ENCODE measurements at regions not wholly inside any gene's neighbourhood (a gene's known extent, or its start where the extent isn't known, plus 50 kb on each side); places are given as distances from the start of the nearest gene placed in this dataset.

DNA sequence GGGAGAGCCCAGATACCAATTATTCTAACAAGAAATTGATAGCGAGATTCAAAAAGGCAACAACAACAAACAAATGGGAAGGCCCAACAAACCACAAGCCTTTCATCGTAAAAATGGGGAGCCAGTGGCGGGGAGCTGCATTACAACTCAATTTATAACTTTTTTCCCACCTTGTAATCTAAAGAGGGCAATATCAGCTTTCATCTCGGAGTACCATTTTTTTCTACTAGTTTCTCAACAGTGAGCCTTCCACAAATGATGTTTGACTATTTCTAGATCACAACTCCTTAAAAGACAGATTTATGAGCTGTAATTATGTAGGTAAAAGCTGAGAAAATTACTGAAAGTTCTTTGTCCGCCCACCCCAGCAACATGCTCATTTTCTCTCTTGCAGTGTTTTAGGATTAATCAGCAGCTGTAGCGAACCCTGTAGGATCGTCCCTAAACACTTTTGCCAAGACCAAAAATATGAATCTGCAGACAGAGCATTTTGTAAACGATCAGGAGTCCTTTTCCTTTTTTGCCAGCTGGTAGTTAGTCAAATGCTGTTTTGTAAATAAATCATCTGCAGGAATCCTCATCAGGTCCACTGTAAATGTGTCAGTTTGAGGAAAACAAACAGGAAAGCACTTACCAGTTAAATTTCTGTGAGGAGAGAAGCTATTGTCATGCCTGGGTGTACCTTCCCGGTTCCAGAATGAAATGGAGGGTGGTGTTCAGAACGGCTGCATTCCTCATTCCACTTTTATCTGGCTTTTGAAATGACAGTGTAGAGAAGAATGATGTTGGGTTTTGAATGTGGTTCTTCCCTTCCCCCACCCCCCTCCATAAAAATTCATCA lies 53.2 kb downstream of the EEF1B2 start:
- no peaks in the 10 kb centered on the region for H3K36me3 ChIP-seq (ENCODE audit: insufficient read depth, low read length)
- peak overlapping the region; percentile 87 for H3K9ac ChIP-seq (ENCODE audit: low read depth, low read length)
- H3K4me2 ChIP-seq (ENCODE audit: low read length) = peak overlapping the region; percentile 80
- no peaks in the 10 kb centered on the region for H3K27me3 ChIP-seq (ENCODE audit: control insufficient read depth, insufficient read depth, low read length)
- H3K4me3 ChIP-seq (ENCODE audit: low read length) = peak overlapping the region; percentile 69
- peaks cover 24% of the 10 kb centered on the region for H3K4me1 ChIP-seq (ENCODE audit: control insufficient read depth, insufficient read depth, low read length)
- H3K9me3 ChIP-seq (replicated peaks; ENCODE audit: low read length) = no peaks in the 10 kb centered on the region

DNA sequence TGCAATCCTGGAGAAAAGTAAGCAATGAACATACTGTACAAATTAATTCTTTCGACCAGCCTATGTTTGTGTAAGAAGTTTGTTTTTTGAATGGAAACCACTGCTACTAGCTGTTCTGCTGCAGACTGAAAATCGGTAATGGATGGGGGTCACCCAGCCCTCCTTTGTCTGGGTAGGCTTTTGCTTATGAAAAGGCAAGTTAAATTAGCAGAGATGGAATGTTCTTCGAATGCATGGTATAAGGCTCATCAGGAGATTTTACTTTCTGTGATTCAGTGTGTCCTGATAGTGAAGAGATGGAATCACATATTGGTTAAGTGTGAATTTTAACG lies 53.8 kb downstream of the EEF1B2 start:
- Histone ChIP-seq H3K27me3 (ENCODE audit: control insufficient read depth, insufficient read depth, low read length) (no peaks in the 10 kb centered on the region), H3K36me3 (ENCODE audit: insufficient read depth, low read length) (no peaks in the 10 kb centered on the region), H3K4me1 (ENCODE audit: control insufficient read depth, insufficient read depth, low read length) (peaks cover 29% of the 10 kb centered on the region), H3K4me2 (ENCODE audit: low read length) (peak overlapping the region; percentile 80), H3K9ac (ENCODE audit: low read depth, low read length) (peak overlapping the region; percentile 87), H3K4me3 (ENCODE audit: low read length) (peak overlapping the region; percentile 69), H3K9me3 (replicated peaks; ENCODE audit: low read length) (no peaks in the 10 kb centered on the region)

DNA sequence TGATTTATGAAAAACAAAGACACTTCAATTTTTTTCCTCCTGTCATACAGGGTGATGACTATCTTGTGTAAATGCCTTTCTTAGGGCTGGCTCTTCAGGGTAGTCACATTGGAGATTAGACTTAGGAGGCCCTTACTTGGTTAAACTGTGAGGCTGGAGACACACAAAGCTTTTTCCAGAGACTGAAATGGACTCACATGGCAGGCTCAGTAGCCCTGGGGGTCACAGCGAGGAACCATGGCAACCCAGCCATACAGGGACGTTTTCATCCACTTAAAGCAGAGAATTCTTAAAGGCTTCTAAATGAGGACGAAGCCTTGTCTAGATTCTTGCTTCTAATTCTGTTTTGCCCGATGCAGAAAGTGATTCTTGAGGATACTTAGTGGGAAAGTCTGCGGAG lies 57.3 kb upstream of the ZDBF2 start:
- H3K27me3 ChIP-seq (ENCODE audit: control insufficient read depth, insufficient read depth, low read length) = no peaks in the 10 kb centered on the region
- H3K4me3 ChIP-seq (ENCODE audit: low read length) = no peak overlapping the region
- no peak overlapping the region for H3K9ac ChIP-seq (ENCODE audit: low read depth, low read length)
- no peaks in the 10 kb centered on the region for H3K9me3 ChIP-seq (replicated peaks; ENCODE audit: low read length)
- no peak overlapping the region for H3K4me2 ChIP-seq (ENCODE audit: low read length)
- H3K4me1 ChIP-seq (ENCODE audit: control insufficient read depth, insufficient read depth, low read length) = peaks cover 16% of the 10 kb centered on the region
- H3K36me3 ChIP-seq (ENCODE audit: insufficient read depth, low read length) = no peaks in the 10 kb centered on the region

DNA sequence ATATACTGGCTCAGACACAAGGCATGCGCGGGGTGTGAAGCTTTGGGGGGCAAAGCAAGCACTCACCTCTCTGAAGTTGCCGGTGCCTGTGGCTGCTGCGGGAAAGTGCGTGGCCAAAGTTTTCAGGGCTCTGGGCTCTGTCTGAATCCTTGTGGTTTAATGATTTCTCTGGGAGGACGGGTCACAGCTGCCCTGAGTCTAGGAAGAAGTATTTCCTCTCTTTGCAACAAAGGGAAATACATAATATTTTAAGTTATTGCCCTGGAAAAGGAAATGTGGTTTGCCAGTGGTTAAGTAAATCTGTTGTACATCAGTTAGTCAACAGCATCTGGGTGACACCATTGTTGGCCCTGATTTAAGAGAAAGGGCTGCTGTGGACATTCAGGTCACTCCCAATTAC lies 56.7 kb upstream of the ZDBF2 start:
- Histone ChIP-seq H3K9ac (ENCODE audit: low read depth, low read length) (no peak overlapping the region), H3K27me3 (ENCODE audit: control insufficient read depth, insufficient read depth, low read length) (no peaks in the 10 kb centered on the region), H3K4me3 (ENCODE audit: low read length) (no peak overlapping the region), H3K4me1 (ENCODE audit: control insufficient read depth, insufficient read depth, low read length) (peaks cover 16% of the 10 kb centered on the region), H3K9me3 (replicated peaks; ENCODE audit: low read length) (no peaks in the 10 kb centered on the region), H3K4me2 (ENCODE audit: low read length) (peak overlapping the region; percentile 10), H3K36me3 (ENCODE audit: insufficient read depth, low read length) (no peaks in the 10 kb centered on the region)

DNA sequence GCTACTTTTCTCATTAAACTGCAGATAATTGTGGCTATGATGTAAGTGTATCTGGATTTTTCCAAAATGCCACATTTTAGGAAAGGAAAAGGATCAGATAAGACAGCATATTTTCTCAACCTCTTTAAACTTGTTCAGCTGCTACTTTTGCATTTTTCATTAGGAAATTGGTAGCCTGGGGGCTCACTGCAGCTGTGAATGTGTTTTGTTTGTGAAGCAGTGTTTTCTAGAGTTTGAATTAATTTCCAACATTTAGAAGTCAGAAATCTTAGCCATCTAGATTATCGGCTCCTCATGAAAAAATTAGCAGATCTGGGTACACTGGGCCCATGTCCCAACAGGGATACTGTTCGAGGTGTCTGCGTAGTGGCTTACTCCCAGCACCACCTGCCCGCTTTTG lies 56.3 kb upstream of the ZDBF2 start:
- Histone ChIP-seq H3K4me1 (ENCODE audit: control insufficient read depth, insufficient read depth, low read length) (peaks cover 16% of the 10 kb centered on the region), H3K27me3 (ENCODE audit: control insufficient read depth, insufficient read depth, low read length) (no peaks in the 10 kb centered on the region), H3K9me3 (replicated peaks; ENCODE audit: low read length) (no peaks in the 10 kb centered on the region), H3K4me3 (ENCODE audit: low read length) (no peak overlapping the region), H3K4me2 (ENCODE audit: low read length) (no peak overlapping the region), H3K9ac (ENCODE audit: low read depth, low read length) (no peak overlapping the region), H3K36me3 (ENCODE audit: insufficient read depth, low read length) (no peaks in the 10 kb centered on the region)

DNA sequence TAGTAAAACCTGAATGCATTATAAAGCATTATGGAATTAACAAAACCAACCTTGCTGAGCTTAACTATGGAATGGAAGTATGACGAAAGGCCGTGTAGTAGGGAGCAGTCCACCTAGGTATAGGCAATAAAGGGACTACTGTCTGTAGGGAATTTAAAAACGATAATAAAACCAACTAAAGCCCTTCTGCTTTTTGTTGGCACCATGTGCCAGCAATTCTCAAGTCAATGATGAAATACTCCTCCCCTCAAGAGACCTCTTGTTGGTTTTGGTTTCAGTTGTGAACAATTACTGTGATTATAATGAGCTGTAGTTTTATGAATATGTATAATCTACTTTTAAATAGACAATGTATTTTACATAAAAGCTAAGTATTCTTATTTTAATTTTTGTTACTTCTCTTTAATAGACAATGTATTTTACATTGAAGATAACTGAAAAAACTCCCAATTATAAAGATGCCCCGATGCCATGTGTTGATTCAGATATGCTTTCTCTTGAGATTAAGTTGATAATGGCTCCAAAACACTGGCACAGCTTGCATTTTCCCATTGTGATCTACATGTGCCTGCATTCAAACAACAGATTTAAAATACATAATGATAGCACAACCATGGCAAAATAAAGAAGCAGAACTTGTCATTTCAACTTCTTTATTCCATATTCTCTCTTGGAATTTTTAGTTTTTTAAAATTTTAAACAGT lies 55.5 kb upstream of the ZDBF2 start:
- no peaks in the 10 kb centered on the region for H3K36me3 ChIP-seq (ENCODE audit: insufficient read depth, low read length)
- H3K4me1 ChIP-seq (ENCODE audit: control insufficient read depth, insufficient read depth, low read length) = peaks cover 12% of the 10 kb centered on the region
- H3K4me3 ChIP-seq (ENCODE audit: low read length) = no peak overlapping the region
- no peaks in the 10 kb centered on the region for H3K27me3 ChIP-seq (ENCODE audit: control insufficient read depth, insufficient read depth, low read length)
- no peak overlapping the region for H3K9ac ChIP-seq (ENCODE audit: low read depth, low read length)
- H3K9me3 ChIP-seq (replicated peaks; ENCODE audit: low read length) = no peaks in the 10 kb centered on the region
- no peak overlapping the region for H3K4me2 ChIP-seq (ENCODE audit: low read length)

DNA sequence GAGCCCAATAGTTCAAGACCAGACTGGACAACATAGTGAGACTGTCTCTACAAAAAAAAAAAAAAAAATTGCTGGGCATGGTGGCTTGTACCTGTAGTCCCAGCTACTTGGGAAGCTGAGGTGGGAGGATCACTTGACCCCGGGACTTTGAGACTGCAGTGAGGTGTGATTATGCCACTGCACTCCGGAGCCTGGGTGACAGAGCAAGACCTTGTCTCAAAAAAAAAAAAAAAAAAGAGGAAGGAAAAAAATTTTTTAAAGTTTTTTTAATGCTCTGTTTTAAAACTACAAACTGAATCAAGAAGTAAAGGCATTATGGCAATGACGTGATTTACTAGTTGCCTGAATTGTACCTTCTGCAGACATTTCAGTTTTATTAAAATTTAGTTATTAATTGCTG lies 54.5 kb upstream of the ZDBF2 start:
- H3K9ac ChIP-seq (ENCODE audit: low read depth, low read length) = no peak overlapping the region
- H3K4me1 ChIP-seq (ENCODE audit: control insufficient read depth, insufficient read depth, low read length) = peaks cover 12% of the 10 kb centered on the region
- H3K4me2 ChIP-seq (ENCODE audit: low read length) = no peak overlapping the region
- H3K4me3 ChIP-seq (ENCODE audit: low read length) = no peak overlapping the region
- H3K9me3 ChIP-seq (replicated peaks; ENCODE audit: low read length) = no peaks in the 10 kb centered on the region
- H3K27me3 ChIP-seq (ENCODE audit: control insufficient read depth, insufficient read depth, low read length) = no peaks in the 10 kb centered on the region
- no peaks in the 10 kb centered on the region for H3K36me3 ChIP-seq (ENCODE audit: insufficient read depth, low read length)

DNA sequence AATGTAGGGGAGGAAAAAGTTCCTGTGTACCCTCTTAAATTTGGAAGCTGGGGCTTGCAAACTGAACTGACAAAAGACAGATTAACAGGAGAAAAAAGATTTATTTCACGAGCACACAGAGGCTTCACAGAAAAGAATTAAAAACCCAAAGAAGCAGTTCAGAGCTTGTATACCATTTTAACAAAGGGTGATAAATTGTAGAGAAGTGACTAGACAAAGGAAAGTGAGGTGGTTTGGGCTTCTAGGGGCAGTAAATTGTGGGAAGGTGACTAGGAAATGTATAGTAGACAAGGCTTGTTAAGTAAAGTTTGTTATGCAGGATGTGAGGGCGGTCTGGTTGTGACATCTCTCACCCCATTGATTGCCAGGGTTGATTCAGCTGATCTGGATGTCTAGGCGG lies 53.5 kb upstream of the ZDBF2 start:
- Histone ChIP-seq H3K27me3 (ENCODE audit: control insufficient read depth, insufficient read depth, low read length) (no peaks in the 10 kb centered on the region), H3K9ac (ENCODE audit: low read depth, low read length) (no peak overlapping the region), H3K4me3 (ENCODE audit: low read length) (no peak overlapping the region), H3K4me2 (ENCODE audit: low read length) (no peak overlapping the region), H3K36me3 (ENCODE audit: insufficient read depth, low read length) (no peaks in the 10 kb centered on the region), H3K4me1 (ENCODE audit: control insufficient read depth, insufficient read depth, low read length) (peaks cover 12% of the 10 kb centered on the region), H3K9me3 (replicated peaks; ENCODE audit: low read length) (no peaks in the 10 kb centered on the region)
